Activated B cell treated with CpG ODN at 0.5 μM for 24 hours (primary cell): ENCODE measurements at regions not wholly inside any gene's neighbourhood (a gene's known extent, or its start where the extent isn't known, plus 50 kb on each side); places are given as distances from the start of the nearest gene placed in this dataset.
"Not testable (repeated sequence)": the region's sequence is repeated elsewhere in the genome, so short reads cannot be mapped to it uniquely, and the experiment has no call there.

Source experiments
- ATAC-seq: fragments of 200-7000 bp; cut with Tn5 transposase; one replicate; pipeline ENCODE4 v1.10.0; 2021; ENCODE audit warnings: low read depth, mild to moderate bottlenecking, moderate library complexity
- CTCF ChIA-PET: fragments of 350-600 bp; sonication (Branson Sonifier 250); formaldehyde crosslinking; loops from one replicate; lab custom pipeline; 2021; ENCODE audit warnings: antibody characterized with exemption; lab: Charles Lee
- POLR2A ChIA-PET: fragments of 350-600 bp; sonication (Branson Sonifier 250); formaldehyde crosslinking; loops from one replicate; lab custom pipeline; 2021; ENCODE audit warnings: antibody characterized with exemption; lab: Charles Lee
- DNase-seq: peaks from one replicate; pipeline ENCODE4 v3.0.0; 2022
- H3K27ac Mint-ChIP-seq: one replicate; pipeline ENCODE4 v1.8.0; 2020; ENCODE audit warnings: mixed read lengths
- H3K27me3 Mint-ChIP-seq: one replicate; pipeline ENCODE4 v1.8.0; 2021; ENCODE audit warnings: mixed read lengths
- H3K36me3 Mint-ChIP-seq: one replicate; pipeline ENCODE4 v1.8.0; 2021; ENCODE audit warnings: low read depth, mixed read lengths
- H3K4me1 Mint-ChIP-seq: one replicate; pipeline ENCODE4 v1.8.0; 2021; ENCODE audit warnings: mixed read lengths
- H3K4me3 Mint-ChIP-seq: one replicate; pipeline ENCODE4 v1.8.0; 2020; ENCODE audit warnings: mild to moderate bottlenecking, mixed read lengths
- H3K9me3 Mint-ChIP-seq: one replicate; pipeline ENCODE4 v1.8.0; 2020; ENCODE audit warnings: mixed read lengths
- intact Hi-C: fragments of 100-400 bp; cut with micrococcal nuclease; formaldehyde crosslinking; loops from one replicate; pipeline ENCODE4 v1.15.1; 2024

GRCh38 chr1:120524416-120524815 is 109.6 kb downstream of the NBPF8 start:
- CTCF ChIA-PET, H3K4me1 Mint-ChIP-seq, intact Hi-C loops, H3K27me3 Mint-ChIP-seq, POLR2A ChIA-PET, H3K27ac Mint-ChIP-seq, H3K36me3 Mint-ChIP-seq, H3K9me3 Mint-ChIP-seq, H3K4me3 Mint-ChIP-seq, DNase-seq, ATAC-seq: not testable (repeated sequence)

GRCh38 chr1:120525386-120525785 is 110.6 kb downstream of the NBPF8 start:
- CTCF ChIA-PET, H3K4me3 Mint-ChIP-seq, intact Hi-C loops, H3K27me3 Mint-ChIP-seq, H3K27ac Mint-ChIP-seq, POLR2A ChIA-PET, DNase-seq, H3K4me1 Mint-ChIP-seq, H3K36me3 Mint-ChIP-seq, ATAC-seq, H3K9me3 Mint-ChIP-seq: not testable (repeated sequence)

GRCh38 chr1:120529475-120530089 is 114.7 kb downstream of the NBPF8 start:
- H3K36me3 Mint-ChIP-seq, H3K4me1 Mint-ChIP-seq, POLR2A ChIA-PET, H3K4me3 Mint-ChIP-seq, DNase-seq, H3K27me3 Mint-ChIP-seq, H3K9me3 Mint-ChIP-seq, CTCF ChIA-PET, intact Hi-C loops, ATAC-seq, H3K27ac Mint-ChIP-seq: not testable (repeated sequence)

GRCh38 chr1:120531455-120531854 is 116.6 kb downstream of the NBPF8 start:
- CTCF ChIA-PET, POLR2A ChIA-PET, ATAC-seq, H3K27ac Mint-ChIP-seq, intact Hi-C loops, H3K4me3 Mint-ChIP-seq, H3K36me3 Mint-ChIP-seq, H3K9me3 Mint-ChIP-seq, DNase-seq, H3K27me3 Mint-ChIP-seq: not testable (repeated sequence)
- peaks cover 18% of the 10 kb centered on the region for H3K4me1 Mint-ChIP-seq

- H3K9me3 Mint-ChIP-seq, CTCF ChIA-PET, POLR2A ChIA-PET, DNase-seq, H3K27me3 Mint-ChIP-seq, H3K36me3 Mint-ChIP-seq, intact Hi-C loops: not testable (repeated sequence)
- peak overlapping the region; percentile 67 for H3K4me3 Mint-ChIP-seq
- peak overlapping the region; percentile 96 for H3K27ac Mint-ChIP-seq
- peaks cover 18% of the 10 kb centered on the region for H3K4me1 Mint-ChIP-seq
- ATAC-seq = peak; percentile 85
Measured at GRCh38 chr1:120534361-120535047, 119.7 kb downstream of the NBPF8 start.

GRCh38 chr1:120535052-120535451 is 120.2 kb downstream of the NBPF8 start:
- H3K4me3 Mint-ChIP-seq = peak overlapping the region; percentile 67
- DNase-seq, CTCF ChIA-PET, H3K9me3 Mint-ChIP-seq, H3K36me3 Mint-ChIP-seq, intact Hi-C loops, POLR2A ChIA-PET, H3K27me3 Mint-ChIP-seq: not testable (repeated sequence)
- H3K27ac Mint-ChIP-seq = peak overlapping the region; percentile 96
- ATAC-seq = peak; percentile 66
- H3K4me1 Mint-ChIP-seq = peaks cover 18% of the 10 kb centered on the region

GRCh38 chr1:120541394-120541793 is 126.6 kb downstream of the NBPF8 start:
- POLR2A ChIA-PET, H3K4me3 Mint-ChIP-seq, ATAC-seq: not testable (repeated sequence)

GRCh38 chr1:120542365-120542764 is 127.5 kb downstream of the NBPF8 start:
- CTCF ChIA-PET, H3K36me3 Mint-ChIP-seq, H3K4me1 Mint-ChIP-seq, ATAC-seq, intact Hi-C loops, DNase-seq, H3K27me3 Mint-ChIP-seq, H3K4me3 Mint-ChIP-seq, H3K27ac Mint-ChIP-seq, POLR2A ChIA-PET, H3K9me3 Mint-ChIP-seq: not testable (repeated sequence)

More at GRCh38 chr1:120541394-120541793, 126.6 kb downstream of the NBPF8 start:
- H3K36me3 Mint-ChIP-seq, H3K27me3 Mint-ChIP-seq, H3K27ac Mint-ChIP-seq, H3K9me3 Mint-ChIP-seq, DNase-seq, intact Hi-C loops, H3K4me1 Mint-ChIP-seq, CTCF ChIA-PET: not testable (repeated sequence)

- H3K36me3 Mint-ChIP-seq, intact Hi-C loops, H3K9me3 Mint-ChIP-seq: not testable (repeated sequence)
Measured at GRCh38 chr1:120542940-120543339, 128.1 kb downstream of the NBPF8 start.

GRCh38 chr1:120544434-120544833 is 129.6 kb downstream of the NBPF8 start:
- H3K4me3 Mint-ChIP-seq, H3K27ac Mint-ChIP-seq, H3K36me3 Mint-ChIP-seq, intact Hi-C loops, H3K9me3 Mint-ChIP-seq, CTCF ChIA-PET, POLR2A ChIA-PET, H3K27me3 Mint-ChIP-seq, H3K4me1 Mint-ChIP-seq: not testable (repeated sequence)
- ATAC-seq (peak; percentile 100), DNase-seq (peak; percentile 28)

More at GRCh38 chr1:120542940-120543339, 128.1 kb downstream of the NBPF8 start:
- POLR2A ChIA-PET, ATAC-seq, H3K4me3 Mint-ChIP-seq, CTCF ChIA-PET, DNase-seq, H3K4me1 Mint-ChIP-seq, H3K27ac Mint-ChIP-seq, H3K27me3 Mint-ChIP-seq: not testable (repeated sequence)

GRCh38 chr1:120550335-120550734 is 135.5 kb downstream of the NBPF8 start:
- H3K4me3 Mint-ChIP-seq, intact Hi-C loops, H3K9me3 Mint-ChIP-seq, CTCF ChIA-PET, H3K4me1 Mint-ChIP-seq, H3K27me3 Mint-ChIP-seq, DNase-seq, H3K36me3 Mint-ChIP-seq, ATAC-seq, POLR2A ChIA-PET, H3K27ac Mint-ChIP-seq: not testable (repeated sequence)

GRCh38 chr1:120552190-120552589 is 137.4 kb downstream of the NBPF8 start:
- intact Hi-C loops, H3K27ac Mint-ChIP-seq, H3K4me1 Mint-ChIP-seq, ATAC-seq, DNase-seq, POLR2A ChIA-PET, CTCF ChIA-PET, H3K27me3 Mint-ChIP-seq, H3K9me3 Mint-ChIP-seq, H3K4me3 Mint-ChIP-seq, H3K36me3 Mint-ChIP-seq: not testable (repeated sequence)
